ENCODE measurements at regions not wholly inside any gene's neighbourhood (a gene's known extent, or its start where the extent isn't known, plus 50 kb on each side); places are given as distances from the start of the nearest gene placed in this dataset.

DNA sequence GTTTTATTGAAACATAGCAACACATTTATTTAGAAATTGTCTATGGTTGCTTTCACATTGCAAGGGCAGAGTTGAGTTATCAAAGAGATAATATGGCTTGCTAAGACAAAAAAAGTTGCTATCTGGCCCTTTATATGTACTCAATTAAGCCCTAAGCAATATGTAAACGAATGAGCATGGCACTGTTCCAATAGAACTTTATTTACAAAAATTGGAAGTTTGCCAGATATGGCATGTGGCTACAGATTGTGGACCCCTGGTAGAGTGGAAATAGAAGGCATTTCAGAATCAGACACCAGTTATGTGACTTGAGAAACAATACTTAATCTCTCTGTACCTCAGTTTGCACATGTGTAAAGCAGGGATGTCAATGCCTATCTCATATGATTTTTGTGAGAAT, 515.6 kb upstream of the SGO1 start:
- Histone ChIP-seq H3K36me3 (ENCODE audit: control insufficient read depth, insufficient read depth, low read length) (no peaks in the 10 kb centered on the region), H3K4me3 (ENCODE audit: low read depth, low read length) (no peak overlapping the region), H3K27me3 (ENCODE audit: control insufficient read depth, insufficient read depth, low read length) (no peaks in the 10 kb centered on the region)
- ChIA-PET POLR2A (no interaction called here), CTCF (no interaction called here)
- DNase-seq (ENCODE audit: low read depth): no peak
- TF ChIP-seq, protein P1, sequence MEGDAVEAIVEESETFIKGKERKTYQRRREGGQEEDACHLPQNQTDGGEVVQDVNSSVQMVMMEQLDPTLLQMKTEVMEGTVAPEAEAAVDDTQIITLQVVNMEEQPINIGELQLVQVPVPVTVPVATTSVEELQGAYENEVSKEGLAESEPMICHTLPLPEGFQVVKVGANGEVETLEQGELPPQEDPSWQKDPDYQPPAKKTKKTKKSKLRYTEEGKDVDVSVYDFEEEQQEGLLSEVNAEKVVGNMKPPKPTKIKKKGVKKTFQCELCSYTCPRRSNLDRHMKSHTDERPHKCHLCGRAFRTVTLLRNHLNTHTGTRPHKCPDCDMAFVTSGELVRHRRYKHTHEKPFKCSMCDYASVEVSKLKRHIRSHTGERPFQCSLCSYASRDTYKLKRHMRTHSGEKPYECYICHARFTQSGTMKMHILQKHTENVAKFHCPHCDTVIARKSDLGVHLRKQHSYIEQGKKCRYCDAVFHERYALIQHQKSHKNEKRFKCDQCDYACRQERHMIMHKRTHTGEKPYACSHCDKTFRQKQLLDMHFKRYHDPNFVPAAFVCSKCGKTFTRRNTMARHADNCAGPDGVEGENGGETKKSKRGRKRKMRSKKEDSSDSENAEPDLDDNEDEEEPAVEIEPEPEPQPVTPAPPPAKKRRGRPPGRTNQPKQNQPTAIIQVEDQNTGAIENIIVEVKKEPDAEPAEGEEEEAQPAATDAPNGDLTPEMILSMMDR (IDR thresholded peaks at IDR 0.05; ENCODE audit: insufficient read depth, low read depth, low read length): no peak

DNA sequence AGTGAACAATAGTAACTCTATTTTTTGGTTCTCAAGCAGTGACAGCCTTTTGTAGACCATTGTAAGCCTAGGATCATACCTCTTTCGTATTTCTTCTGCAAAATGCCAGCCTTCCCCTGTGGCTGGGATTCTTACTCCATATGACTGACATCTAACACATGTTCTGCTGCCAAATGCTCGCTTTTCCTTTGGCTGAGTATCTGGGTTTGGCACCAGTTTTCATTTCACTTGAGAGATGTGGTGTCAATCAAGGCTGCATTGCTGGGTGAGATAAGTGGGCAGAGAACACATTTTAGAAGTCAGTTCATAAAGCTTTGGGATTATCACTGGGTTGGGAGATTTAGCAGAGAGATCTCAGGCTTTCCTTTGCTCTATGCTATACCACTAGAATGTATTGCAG, 514.7 kb upstream of the SGO1 start:
- POLR2A ChIA-PET: no interaction called here
- CTCF ChIA-PET: no interaction called here
- H3K4me3 ChIP-seq (ENCODE audit: low read depth, low read length): no peak overlapping the region
- DNase-seq (ENCODE audit: low read depth): no peak
- H3K36me3 ChIP-seq (ENCODE audit: control insufficient read depth, insufficient read depth, low read length): no peaks in the 10 kb centered on the region
- TF ChIP-seq, protein P1 (IDR thresholded peaks at IDR 0.05; ENCODE audit: insufficient read depth, low read depth, low read length): no peak
- H3K27me3 ChIP-seq (ENCODE audit: control insufficient read depth, insufficient read depth, low read length): no peaks in the 10 kb centered on the region

DNA sequence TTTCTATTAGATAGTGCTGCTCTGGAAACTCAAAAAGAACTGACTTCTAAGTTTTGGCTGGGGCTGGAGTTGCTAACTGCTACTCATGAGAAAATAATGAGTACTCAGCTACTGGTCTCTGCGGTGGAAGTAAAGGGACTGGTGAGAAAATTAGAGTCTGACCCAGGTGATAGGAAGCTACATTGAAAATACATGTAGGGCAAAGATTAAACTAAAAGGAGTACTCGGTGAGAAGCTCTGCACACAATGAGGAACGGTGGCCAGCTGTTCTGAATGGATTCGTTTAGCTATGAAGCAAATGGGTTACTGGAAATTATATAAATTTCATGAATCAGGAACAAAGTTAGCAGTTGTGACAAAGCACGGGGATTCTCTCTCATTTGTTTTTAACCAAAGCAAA, 512.9 kb upstream of the SGO1 start:
- Histone ChIP-seq H3K4me3 (ENCODE audit: low read depth, low read length) (no peak overlapping the region), H3K36me3 (ENCODE audit: control insufficient read depth, insufficient read depth, low read length) (no peaks in the 10 kb centered on the region), H3K27me3 (ENCODE audit: control insufficient read depth, insufficient read depth, low read length) (no peaks in the 10 kb centered on the region)
- ChIA-PET CTCF (no interaction called here), POLR2A (no interaction called here)
- DNase-seq (ENCODE audit: low read depth): no peak
- TF ChIP-seq, protein P1 (IDR thresholded peaks at IDR 0.05; ENCODE audit: insufficient read depth, low read depth, low read length): no peak

DNA sequence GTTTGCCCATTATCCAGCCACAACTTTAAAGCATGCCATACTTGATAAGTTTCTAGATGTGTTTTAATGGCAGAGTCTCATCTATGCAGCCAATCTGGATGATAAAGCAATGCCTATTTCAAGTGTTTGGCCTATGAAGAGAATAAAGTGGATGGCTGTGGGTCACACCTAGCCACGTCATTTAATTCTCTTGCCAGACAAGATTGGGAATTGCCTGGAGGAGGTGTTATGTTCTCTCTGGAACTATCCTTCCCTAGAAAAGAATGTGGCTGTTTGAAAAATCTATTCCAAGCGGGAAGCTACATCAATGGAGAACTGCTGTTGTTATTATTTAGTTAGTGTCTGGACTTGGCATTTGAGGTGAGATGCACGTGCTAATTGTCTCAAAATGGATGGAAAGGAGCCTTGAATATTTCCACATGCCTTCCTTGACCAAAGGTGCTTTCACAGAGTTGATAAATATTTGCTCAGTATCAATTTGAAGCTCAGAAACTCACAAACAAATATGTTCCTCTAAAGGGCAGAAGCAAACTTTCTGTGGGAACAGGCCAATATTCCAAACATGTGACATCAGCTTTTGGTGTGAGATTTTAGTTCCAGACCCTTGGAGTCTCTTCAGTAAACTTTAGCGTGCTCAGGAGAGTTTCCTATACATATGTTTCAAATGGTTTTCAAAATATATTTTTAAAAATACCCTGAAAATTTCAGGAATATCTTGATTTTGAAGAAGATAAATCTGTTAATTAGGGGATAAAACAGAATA, 510.6 kb upstream of the SGO1 start:
- H3K36me3 ChIP-seq (ENCODE audit: control insufficient read depth, insufficient read depth, low read length): no peaks in the 10 kb centered on the region
- no peak for DNase-seq (ENCODE audit: low read depth)
- H3K27me3 ChIP-seq (ENCODE audit: control insufficient read depth, insufficient read depth, low read length): no peaks in the 10 kb centered on the region
- ChIA-PET POLR2A (no interaction called here), CTCF (no interaction called here)
- TF ChIP-seq, protein P1 (IDR thresholded peaks at IDR 0.05; ENCODE audit: insufficient read depth, low read depth, low read length): no peak
- H3K4me3 ChIP-seq (ENCODE audit: low read depth, low read length): no peak overlapping the region

DNA sequence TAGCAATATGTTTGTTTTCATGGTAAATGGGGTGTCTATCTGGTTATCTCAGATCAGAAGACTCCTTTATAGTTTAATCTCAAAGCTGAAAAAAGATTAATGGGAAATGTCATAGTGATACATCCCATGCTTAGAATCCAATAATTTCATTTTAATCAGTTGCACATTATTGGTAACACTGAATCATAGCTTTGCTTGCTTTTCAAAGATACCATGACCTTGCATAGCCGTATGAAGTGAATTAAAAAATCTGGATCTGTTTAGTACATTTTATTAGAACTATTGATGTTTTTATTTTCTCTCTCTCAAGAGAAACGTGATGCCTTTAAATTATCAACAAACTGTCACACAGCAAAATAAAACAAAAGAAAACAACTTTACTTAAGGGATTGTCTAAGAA, 506.7 kb upstream of the SGO1 start:
- H3K4me3 ChIP-seq (ENCODE audit: low read depth, low read length): no peak overlapping the region
- H3K27me3 ChIP-seq (ENCODE audit: control insufficient read depth, insufficient read depth, low read length): no peaks in the 10 kb centered on the region
- DNase-seq (ENCODE audit: low read depth): no peak
- ChIA-PET CTCF (no interaction called here), POLR2A (no interaction called here)
- no peaks in the 10 kb centered on the region for H3K36me3 ChIP-seq (ENCODE audit: control insufficient read depth, insufficient read depth, low read length)
- TF ChIP-seq, protein P1 (IDR thresholded peaks at IDR 0.05; ENCODE audit: insufficient read depth, low read depth, low read length): no peak

Measured in BJ (cell line).